HEK293T (cell line): ENCODE measurements at regions not wholly inside any gene's neighbourhood (a gene's known extent, or its start where the extent isn't known, plus 50 kb on each side); places are given as distances from the start of the nearest gene placed in this dataset.

ENCODE experiments used
- CTCF ChIA-PET: fragments of 350-600 bp; formaldehyde crosslinking; extraction: SDS; loops from one replicate; lab custom pipeline; 2021; ENCODE audit warnings: antibody characterized with exemption, inconsistent platforms; lab: Yijun Ruan, JAX
- POLR2A ChIA-PET: fragments of 350-600 bp; formaldehyde crosslinking; extraction: SDS; loops from one replicate; lab custom pipeline; 2020; ENCODE audit warnings: antibody characterized with exemption, inconsistent platforms; lab: Yijun Ruan, JAX
- DNase-seq: peaks from one replicate; pipeline ENCODE4 v3.0.0; 2012; ENCODE audit warnings: mixed read lengths; ENCODE audit errors: extremely low spot score
- ARNT ChIP-seq: fragments of 450-650 bp; IDR thresholded peaks from 2 replicates; pipeline ENCODE4 v1.6.1; 2017; ENCODE audit warnings: mild to moderate bottlenecking
- BHLHE40 ChIP-seq: fragments of 450-650 bp; IDR thresholded peaks from 2 replicates; pipeline ENCODE4 v1.6.1; 2016; ENCODE audit warnings: mild to moderate bottlenecking, moderate library complexity, borderline replicate concordance
- CTBP1 ChIP-seq: fragments of 450-650 bp; IDR thresholded peaks from 2 replicates; pipeline ENCODE4 v1.6.1; 2016; ENCODE audit warnings: borderline replicate concordance
- ELF4 ChIP-seq: fragments of 450-650 bp; IDR thresholded peaks from 2 replicates; pipeline ENCODE4 v1.6.1; 2017; ENCODE audit warnings: antibody characterized with exemption
- FOXA1 ChIP-seq: fragments of 450-650 bp; IDR thresholded peaks from 2 replicates; pipeline ENCODE4 v1.6.1; 2016; ENCODE audit warnings: mild to moderate bottlenecking
- FOXK2 ChIP-seq: fragments of 450-650 bp; IDR thresholded peaks from 2 replicates; pipeline ENCODE4 v1.6.1; 2016; ENCODE audit warnings: mild to moderate bottlenecking
- FOXM1 ChIP-seq: fragments of 450-650 bp; IDR thresholded peaks from 2 replicates; pipeline ENCODE4 v1.6.1; 2017; ENCODE audit warnings: mild to moderate bottlenecking, borderline replicate concordance
- HDGF ChIP-seq: fragments of 450-650 bp; IDR thresholded peaks from 2 replicates; pipeline ENCODE4 v1.6.1; 2017; ENCODE audit warnings: antibody characterized with exemption, borderline replicate concordance
- L3MBTL2 ChIP-seq: fragments of 450-650 bp; conservative IDR thresholded peaks from 2 replicates; pipeline ENCODE4 v1.6.1; 2016; ENCODE audit warnings: mild to moderate bottlenecking
- LEF1 ChIP-seq: fragments of 450-650 bp; IDR thresholded peaks from 2 replicates; pipeline ENCODE4 v1.6.1; 2017; ENCODE audit warnings: mild to moderate bottlenecking, borderline replicate concordance
- NFRKB ChIP-seq: fragments of 450-650 bp; IDR thresholded peaks from 2 replicates; pipeline ENCODE4 v1.6.1; 2016; ENCODE audit warnings: mild to moderate bottlenecking, moderate library complexity
- PKNOX1 ChIP-seq: fragments of 450-650 bp; IDR thresholded peaks from 2 replicates; pipeline ENCODE4 v1.6.1; 2016
- SP1 ChIP-seq: fragments of 450-650 bp; IDR thresholded peaks from 2 replicates; pipeline ENCODE4 v1.6.1; 2017
- SUZ12 ChIP-seq: fragments of 450-650 bp; IDR thresholded peaks from 2 replicates; pipeline ENCODE4 v1.6.1; 2016; ENCODE audit warnings: mild to moderate bottlenecking
- TARDBP ChIP-seq: fragments of 450-650 bp; IDR thresholded peaks from 2 replicates; pipeline ENCODE4 v1.6.1; 2016
- ZNF384 ChIP-seq: fragments of 450-650 bp; IDR thresholded peaks from 2 replicates; pipeline ENCODE4 v1.6.1; 2016

DNA sequence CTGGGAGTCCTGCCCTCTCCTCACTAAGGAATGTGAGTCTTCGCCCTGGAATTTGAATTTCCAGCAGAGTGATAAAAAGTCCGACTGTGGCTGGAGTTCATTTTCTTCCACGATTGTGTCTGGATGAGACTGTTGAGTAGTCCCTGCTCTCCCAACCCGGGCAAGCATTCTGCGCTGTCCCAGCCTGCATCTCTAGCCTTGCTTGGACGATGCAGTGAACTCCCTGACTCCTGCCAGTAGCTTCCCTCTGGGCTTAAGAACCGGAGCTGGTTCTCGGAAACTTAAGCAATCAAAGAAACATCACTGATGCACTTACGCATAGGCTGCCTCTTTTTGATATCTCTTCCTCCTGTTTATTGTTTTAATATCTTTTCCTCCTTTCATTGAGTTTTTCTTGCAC lies 116.0 kb upstream of the FZD8 start:
- POLR2A ChIA-PET, result interaction anchor here (0.5 kb wide), 1 partner anchor 340 kb away, joined by 4 read pairs; no protein-coding TSS in a partner anchor

GRCh38 chr10:35754519-35754918 lies 112.4 kb upstream of the FZD8 start:
- POLR2A ChIA-PET, result no interaction called here
- CTCF ChIA-PET, result no interaction called here
- no peak for DNase-seq
- TF ChIP-seq ARNT, result no peak
- no peak for TF ChIP-seq SP1
- TF ChIP-seq NFRKB, result no peak
- no peak for TF ChIP-seq FOXK2
- no peak for TF ChIP-seq ELF4
- no peak for TF ChIP-seq ZNF384
- TF ChIP-seq PKNOX1, result no peak
- no peak for TF ChIP-seq FOXA1
- TF ChIP-seq HDGF, result no peak
- no peak for TF ChIP-seq SUZ12

More for the DNA sequence above, 116.0 kb upstream of the FZD8 start:
- TF ChIP-seq FOXA1, result no peak
- no peak for TF ChIP-seq BHLHE40
- DNase-seq, result no peak
- CTCF ChIA-PET, result no interaction called here

DNA sequence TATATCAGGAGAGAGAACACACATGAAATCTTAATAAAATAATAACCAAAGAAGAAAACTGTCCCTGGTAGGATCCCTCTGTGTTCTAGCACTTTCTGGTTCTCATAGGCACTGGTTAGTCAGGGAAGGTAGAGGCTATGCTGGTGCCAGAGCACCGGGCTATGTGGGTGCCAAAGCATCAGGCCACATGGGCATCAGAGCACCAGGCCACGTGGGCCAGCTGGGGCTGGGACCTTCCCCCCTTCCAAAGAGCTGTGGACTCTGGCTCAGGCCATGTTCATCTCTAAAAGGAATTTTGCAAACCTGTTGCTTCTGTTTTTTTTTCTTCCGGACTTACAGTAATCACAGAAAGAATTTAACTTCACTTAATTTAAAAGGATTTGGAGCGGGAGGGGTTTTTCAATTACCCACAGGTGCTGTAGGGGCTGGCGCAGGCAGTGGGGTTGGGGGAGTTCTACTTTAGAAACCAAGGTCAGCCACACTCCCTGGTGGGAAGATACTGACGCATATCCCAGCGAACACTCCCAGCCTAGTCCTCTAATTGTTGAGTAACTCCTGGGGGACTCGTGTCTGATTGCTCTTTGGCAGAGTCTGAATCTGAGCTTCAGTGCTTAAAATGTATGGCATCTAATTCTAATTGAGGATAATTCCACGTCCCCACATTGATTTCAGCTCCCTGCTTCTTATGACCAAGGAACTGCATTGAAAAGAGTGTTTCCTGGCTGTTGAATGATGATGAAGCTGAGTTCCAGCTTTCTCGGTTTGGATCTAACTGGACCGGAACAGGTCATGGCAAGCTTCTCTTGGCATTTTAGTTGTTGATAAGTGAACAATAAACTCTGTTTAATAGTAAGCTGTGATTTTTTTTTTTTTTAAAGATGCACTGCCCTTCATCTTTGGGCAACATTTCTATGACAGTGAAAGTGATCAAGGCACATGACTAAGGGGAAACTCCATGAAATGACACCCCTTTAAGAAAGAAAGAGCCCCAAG lies 110.7 kb upstream of the FZD8 start:
- POLR2A ChIA-PET, result no interaction called here
- TF ChIP-seq BHLHE40 (no peak), ZNF384 (no peak), TARDBP (no peak), FOXK2 (no peak)
- CTCF ChIA-PET, result no interaction called here
- DNase-seq, result no peak

DNA sequence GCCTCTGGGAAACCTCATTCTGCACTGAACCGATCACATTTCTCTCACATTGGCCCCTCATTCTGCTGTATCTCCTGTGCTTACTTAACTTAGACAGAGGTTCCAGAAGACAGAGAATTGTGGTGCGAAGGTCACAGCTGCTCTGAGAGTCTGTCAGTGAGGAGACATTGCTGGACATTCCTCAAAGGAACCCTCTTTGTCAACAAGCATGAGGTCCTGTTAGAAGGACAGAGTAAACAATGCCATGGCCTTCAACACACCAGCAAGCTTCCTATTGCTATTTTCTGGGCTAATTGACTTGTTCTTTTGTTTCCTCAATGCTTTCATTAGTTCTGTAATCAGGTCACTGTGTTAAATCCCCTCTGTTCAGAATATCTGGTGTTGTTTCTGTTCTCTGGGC lies 109.3 kb upstream of the FZD8 start:
- TF ChIP-seq NFRKB (no peak), FOXM1 (no peak), ELF4 (no peak)
- ChIA-PET POLR2A (no interaction called here), CTCF (interaction anchor here (0.6 kb wide), 1 partner anchor 10 kb away, joined by 3 read pairs; no protein-coding TSS in a partner anchor)
- DNase-seq, result no peak

DNA sequence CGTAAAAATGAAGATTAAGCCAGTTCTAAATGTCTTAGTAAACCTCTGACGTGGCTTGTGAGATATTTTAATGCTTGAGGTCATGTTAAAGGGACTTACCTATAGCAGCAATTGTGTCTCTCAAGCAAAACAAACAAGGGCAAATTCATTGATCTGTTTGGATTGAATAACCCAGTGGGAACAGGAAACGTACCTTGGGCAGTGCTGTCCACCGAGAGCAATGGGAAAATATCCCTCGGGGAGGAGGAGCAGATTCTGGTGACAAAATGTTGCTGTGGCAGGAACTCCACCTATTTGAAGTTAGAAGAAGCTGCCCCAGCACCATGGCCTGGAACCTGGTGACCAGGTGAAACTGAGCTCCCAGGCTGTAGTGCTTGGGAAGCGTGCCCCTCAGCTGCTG lies 107.1 kb upstream of the FZD8 start:
- POLR2A ChIA-PET, result no interaction called here
- TF ChIP-seq HDGF, result no peak
- TF ChIP-seq SUZ12, result no peak
- no peak for TF ChIP-seq TARDBP
- TF ChIP-seq LEF1, result no peak
- no peak for TF ChIP-seq PKNOX1
- no peak for TF ChIP-seq FOXM1
- TF ChIP-seq ARNT, result no peak
- TF ChIP-seq ZNF384, result no peak
- TF ChIP-seq L3MBTL2, result no peak
- no peak for TF ChIP-seq NFRKB
- TF ChIP-seq CTBP1, result no peak
- TF ChIP-seq FOXK2, result no peak
- TF ChIP-seq FOXA1, result no peak
- no peak for TF ChIP-seq SP1
- no peak for TF ChIP-seq ELF4
- TF ChIP-seq BHLHE40, result no peak
- DNase-seq, result no peak
- CTCF ChIA-PET, result no interaction called here

GRCh38 chr10:35745617-35746403 lies 103.7 kb upstream of the FZD8 start:
- no peak for TF ChIP-seq HDGF
- no peak for TF ChIP-seq LEF1
- no peak for TF ChIP-seq FOXA1
- no peak for TF ChIP-seq ELF4
- no peak for TF ChIP-seq BHLHE40
- no peak for TF ChIP-seq SP1
- TF ChIP-seq FOXK2, result no peak
- no peak for TF ChIP-seq ARNT
- no peak for TF ChIP-seq NFRKB
- TF ChIP-seq PKNOX1, result no peak
- no peak for DNase-seq
- POLR2A ChIA-PET, result no interaction called here
- CTCF ChIA-PET, result interaction anchor here (0.5 to 0.6 kb wide), 3 partner anchors 126 to 1625 kb away, joined by 3 to 6 read pairs (median 3); no protein-coding TSS in a partner anchor
